WERI-Rb-1 (cell line): ENCODE measurements at regions not wholly inside any gene's neighbourhood (a gene's known extent, or its start where the extent isn't known, plus 50 kb on each side); places are given as distances from the start of the nearest gene placed in this dataset.

Source experiments
- DNase-seq: peaks from one replicate; pipeline ENCODE4 v3.0.0-alpha.2; 2020
- H3K27ac ChIP-seq: fragments of 250-450 bp; sonication (Bioruptor Pico); 2 replicates; pipeline ENCODE4 v1.5.1; 2020; ENCODE audit warnings: mild to moderate bottlenecking, moderate library complexity
- H3K27me3 ChIP-seq: fragments of 250-450 bp; sonication (Bioruptor Pico); 2 replicates; pipeline ENCODE4 v1.5.1; 2021; ENCODE audit warnings: mild to moderate bottlenecking, low read depth, moderate library complexity; ENCODE audit not compliant: insufficient read depth, severe bottlenecking
- H3K36me3 ChIP-seq: fragments of 250-450 bp; sonication (Bioruptor Pico); 2 replicates; pipeline ENCODE4 v1.5.1; 2020; ENCODE audit warnings: mild to moderate bottlenecking, moderate library complexity
- H3K4me3 ChIP-seq: 2 replicates; pipeline ENCODE4 v1.5.1; 2011; ENCODE audit warnings: low read depth, mild to moderate bottlenecking, control low read depth, low read length
- H3K9me3 ChIP-seq: fragments of 250-450 bp; sonication (Bioruptor Pico); 2 replicates; pipeline ENCODE4 v1.5.1; 2021; ENCODE audit warnings: mild to moderate bottlenecking, moderate library complexity; ENCODE audit not compliant: severe bottlenecking
- CTCF ChIP-seq: IDR thresholded peaks from 2 replicates; pipeline ENCODE4 v1.5.1; 2011; ENCODE audit warnings: low read depth, mild to moderate bottlenecking, control low read depth, inconsistent platforms, low read length

DNA sequence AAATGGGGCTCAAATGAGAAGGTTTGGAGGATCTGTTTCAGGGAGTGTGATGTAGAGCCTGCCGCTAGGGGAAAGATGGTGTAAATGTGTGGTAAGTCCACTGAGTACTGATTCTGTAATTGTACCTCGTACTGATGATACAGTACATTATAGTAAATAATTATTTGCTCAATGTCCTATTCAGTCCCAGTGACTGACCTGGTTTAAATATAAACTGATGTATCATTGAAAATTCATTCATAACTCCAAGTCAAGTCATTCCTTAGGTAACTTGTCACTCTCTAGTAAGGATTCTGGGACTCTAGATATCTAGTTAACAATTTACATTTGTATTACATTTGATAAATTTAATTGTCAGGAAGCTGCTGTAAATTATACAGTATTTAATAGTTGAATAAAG is 667.3 kb downstream of the DTWD2 start:
- no peak overlapping the region for H3K4me3 ChIP-seq
- no peaks in the 10 kb centered on the region for H3K36me3 ChIP-seq
- no peaks in the 10 kb centered on the region for H3K27me3 ChIP-seq
- TF ChIP-seq CTCF: no peak
- H3K9me3 ChIP-seq: peaks cover 10% of the 10 kb centered on the region
- DNase-seq: no peak
- no peak overlapping the region for H3K27ac ChIP-seq

GRCh38 chr5:118320121-118320520 is 668.2 kb downstream of the DTWD2 start:
- Histone ChIP-seq H3K36me3 (no peaks in the 10 kb centered on the region), H3K27me3 (no peaks in the 10 kb centered on the region), H3K4me3 (no peak overlapping the region), H3K9me3 (peaks cover 10% of the 10 kb centered on the region), H3K27ac (no peak overlapping the region)
- no peak for DNase-seq
- TF ChIP-seq CTCF: no peak

GRCh38 chr5:118314931-118315330 is 673.4 kb downstream of the DTWD2 start:
- Histone ChIP-seq H3K9me3 (no peaks in the 10 kb centered on the region), H3K36me3 (no peaks in the 10 kb centered on the region), H3K27ac (no peak overlapping the region), H3K27me3 (no peaks in the 10 kb centered on the region), H3K4me3 (no peak overlapping the region)
- DNase-seq: no peak
- no peak for TF ChIP-seq CTCF

DNA sequence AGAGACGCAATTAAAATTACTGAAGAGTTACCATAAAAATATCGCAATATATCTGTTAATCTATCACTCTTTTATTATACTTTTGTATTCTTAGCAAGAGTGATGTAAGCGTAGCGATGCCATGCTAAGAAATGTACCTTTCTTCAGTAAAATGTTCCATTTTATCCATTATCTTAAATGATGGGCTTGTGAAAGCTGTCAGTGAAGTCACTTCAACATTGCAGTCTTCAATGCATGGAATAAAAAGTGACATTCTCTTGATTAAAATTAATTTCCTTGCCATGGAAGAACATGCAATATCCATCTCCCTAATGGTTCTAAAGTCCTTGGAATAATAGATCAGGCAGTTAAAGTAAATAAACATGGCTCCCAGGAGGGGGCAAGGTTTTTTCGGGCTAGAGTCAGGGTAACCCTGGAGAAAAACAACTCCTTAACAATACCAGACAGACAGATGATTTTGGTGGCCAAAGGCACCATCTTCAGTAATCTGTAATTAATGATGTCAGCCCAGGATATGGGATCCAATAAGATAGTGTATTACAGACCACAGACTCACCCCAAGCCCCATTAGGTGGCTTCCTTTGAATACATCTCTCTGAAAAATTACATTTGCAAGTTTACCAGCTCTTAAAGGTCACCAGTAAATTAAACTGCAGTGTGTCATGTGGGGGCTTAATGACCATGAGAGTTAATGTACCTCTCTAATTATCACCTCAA is 677.1 kb downstream of the DTWD2 start:
- no peak for DNase-seq
- Histone ChIP-seq H3K9me3 (no peaks in the 10 kb centered on the region), H3K4me3 (no peak overlapping the region)

DNA sequence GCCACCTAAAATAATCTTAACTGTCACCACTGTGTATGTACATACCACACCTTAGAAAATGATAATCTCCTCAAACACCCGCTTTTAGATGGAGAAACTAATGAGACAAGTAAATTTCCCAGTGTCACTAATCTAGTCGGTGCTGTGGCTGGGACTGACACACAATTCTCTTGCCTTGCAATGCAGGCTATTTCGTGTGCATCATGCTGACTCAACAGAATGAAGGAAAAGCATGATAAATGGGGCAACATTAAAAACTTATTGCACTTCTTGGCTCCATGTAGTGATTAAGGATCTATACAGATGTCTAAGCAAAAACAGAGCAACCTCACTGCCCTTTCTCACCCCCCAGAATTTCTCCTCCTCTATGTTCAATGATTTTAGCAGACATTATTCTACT is 677.9 kb downstream of the DTWD2 start:
- Histone ChIP-seq H3K4me3 (no peak overlapping the region), H3K9me3 (no peaks in the 10 kb centered on the region), H3K36me3 (no peaks in the 10 kb centered on the region), H3K27me3 (no peaks in the 10 kb centered on the region), H3K27ac (no peak overlapping the region)
- TF ChIP-seq CTCF: no peak
- no peak for DNase-seq

More for the DNA sequence above, 677.1 kb downstream of the DTWD2 start:
- no peak for TF ChIP-seq CTCF
- H3K36me3 ChIP-seq: no peaks in the 10 kb centered on the region
- H3K27ac ChIP-seq: no peak overlapping the region
- no peaks in the 10 kb centered on the region for H3K27me3 ChIP-seq

- Histone ChIP-seq H3K27ac (no peak overlapping the region), H3K36me3 (no peaks in the 10 kb centered on the region), H3K4me3 (no peak overlapping the region), H3K27me3 (no peaks in the 10 kb centered on the region), H3K9me3 (no peaks in the 10 kb centered on the region)
- no peak for DNase-seq
- TF ChIP-seq CTCF: no peak
Observed at GRCh38 chr5:118303296-118303695, 685.1 kb downstream of the DTWD2 start.
